HepG2 (cell line): ENCODE measurements at regions not wholly inside any gene's neighbourhood (a gene's known extent, or its start where the extent isn't known, plus 50 kb on each side); places are given as distances from the start of the nearest gene placed in this dataset.
A peak's percentile ranks its signal among the peaks of the same experiment; 100 is the strongest.

ENCODE experiments used
- ATAC-seq: fragments of 200-7000 bp; cut with Tn5 transposase; 3 replicates; pipeline ENCODE4 v1.9.1; 2020; ENCODE audit warnings: mild to moderate bottlenecking, moderate library complexity
- BruUV-seq: library from RNA; stranded (reverse); fragments of 400-500 nt; replicated peaks from 2 replicates; lab custom pipeline; 2021; lab: Mats Ljungman, UMichigan
- CTCF ChIA-PET: fragments of 300-600 bp; formaldehyde crosslinking; extraction: SDS; loops from one replicate; lab custom pipeline; 2021; ENCODE audit warnings: low total read pairs, inconsistent platforms, low intra/inter-chr PET ratio; lab: Yijun Ruan, JAX
- POLR2A ChIA-PET: fragments of 350-600 bp; sonication (Branson Sonifier 250); formaldehyde crosslinking; loops from one replicate; lab custom pipeline; 2020; ENCODE audit warnings: antibody characterized with exemption, inconsistent platforms; lab: Yijun Ruan, JAX
- DNase-seq: peaks from one replicate; pipeline ENCODE4 v3.0.0-alpha.2; 2015; ENCODE audit warnings: low spot score
- FAIRE-seq: peaks from 3 replicates; lab custom pipeline; 2011; peaks lifted over from hg19 to GRCh38; lab: Jason Lieb, UNC
- H2AFZ ChIP-seq: one replicate; pipeline ENCODE4 v1.6.1; 2011; ENCODE audit warnings: low read length, inconsistent platforms
- H3K27ac ChIP-seq: fragments of 300-600 bp; 3 replicates; pipeline ENCODE4 v1.8.0; 2011; ENCODE audit warnings: mixed run types, mild to moderate bottlenecking, mixed read lengths, low read length, inconsistent platforms; ENCODE audit not compliant: insufficient read depth; ENCODE audit errors: extremely low read length
- H3K27me3 ChIP-seq, 2 experiments: fragments of 200-600 bp in 1 of 2; 2 replicates in 1 of 2; 3 replicates in 1 of 2; pipeline versions ENCODE4 v1.6.0 to v1.8.0; 2011; ENCODE audit warnings: low read length in 2 of 2, mild to moderate bottlenecking in 2 of 2, moderate library complexity in 2 of 2, inconsistent platforms in 1 of 2; ENCODE audit not compliant: insufficient read depth in 2 of 2, control insufficient read depth in 1 of 2
- H3K36me3 ChIP-seq, 2 experiments: fragments of 200-600 bp in 1 of 2; replicated peaks in 1 of 2; 2 replicates in 1 of 2; 3 replicates in 1 of 2; pipeline versions ENCODE4 v1.5.1 to v1.8.0; 2011; ENCODE audit warnings: low read length in 2 of 2, inconsistent platforms in 1 of 2; ENCODE audit not compliant: insufficient read depth in 2 of 2, control insufficient read depth in 1 of 2
- H3K4me1 ChIP-seq: 2 replicates; pipeline ENCODE4 v1.5.1; 2012; ENCODE audit warnings: low read length, inconsistent platforms; ENCODE audit not compliant: insufficient read depth
- H3K4me2 ChIP-seq: 2 replicates; pipeline ENCODE4 v1.6.0; 2011; ENCODE audit warnings: low read depth, low read length, inconsistent platforms
- H3K4me3 ChIP-seq, 3 experiments: fragments of 200-600 bp in 1 of 3; sonication (generic), shearing (Covaris generic) in 1 of 3; replicated peaks in 1 of 3; 2 replicates each; pipeline ENCODE4 v1.5.1; 2011 to 2016; ENCODE audit warnings: low read length in 3 of 3, inconsistent platforms in 2 of 3, low read depth in 2 of 3, mild to moderate bottlenecking in 2 of 3, control low read depth in 1 of 3, mixed read lengths in 1 of 3; ENCODE audit not compliant: insufficient read depth in 1 of 3
- H3K79me2 ChIP-seq: one replicate; pipeline ENCODE4 v1.6.1; 2011; ENCODE audit warnings: low read length, inconsistent platforms; ENCODE audit not compliant: insufficient read depth
- H3K9ac ChIP-seq: 2 replicates; pipeline ENCODE4 v1.6.0; 2011; ENCODE audit warnings: mild to moderate bottlenecking, low read depth, low read length, inconsistent platforms; ENCODE audit not compliant: insufficient read depth
- H3K9me3 ChIP-seq: 2 replicates; pipeline ENCODE4 v1.5.1; 2012; ENCODE audit warnings: mild to moderate bottlenecking, low read length
- H4K20me1 ChIP-seq: 2 replicates; pipeline ENCODE4 v1.6.0; 2011; ENCODE audit warnings: inconsistent platforms, mild to moderate bottlenecking, low read length, moderate library complexity; ENCODE audit not compliant: insufficient read depth
- BRD4 ChIP-seq: sonication (generic); formaldehyde crosslinking; IDR thresholded peaks from 2 replicates; pipeline ENCODE4 v1.4.0; 2020; ENCODE audit warnings: missing genetic modification reagents
- FUBP1 ChIP-seq: sonication (generic); formaldehyde crosslinking; IDR thresholded peaks from 2 replicates; pipeline ENCODE4 v1.5.1; 2020; ENCODE audit warnings: missing genetic modification reagents, mild to moderate bottlenecking, borderline replicate concordance
- KAT2B ChIP-seq: fragments of 150-350 bp; IDR thresholded peaks from 2 replicates; pipeline ENCODE4 v1.6.1; 2014; ENCODE audit warnings: low read depth, low read length, borderline replicate concordance
- MYC ChIP-seq: sonication (generic); formaldehyde crosslinking; IDR thresholded peaks from 2 replicates; pipeline ENCODE4 v1.9.0; 2021; ENCODE audit warnings: missing genetic modification reagents, borderline replicate concordance
- ZFP41 ChIP-seq: sonication (generic); formaldehyde crosslinking; IDR thresholded peaks from 2 replicates; pipeline ENCODE4 v1.4.0; 2020; ENCODE audit warnings: mild to moderate bottlenecking, missing genetic modification reagents, borderline replicate concordance
- ZMYM2 ChIP-seq: sonication (generic); formaldehyde crosslinking; IDR thresholded peaks from 2 replicates; pipeline ENCODE4 v1.8.0; 2022; ENCODE audit warnings: mild to moderate bottlenecking, missing genetic modification reagents
- ZNF207 ChIP-seq: fragments of 450-650 bp; IDR thresholded peaks from 2 replicates; pipeline ENCODE4 v1.6.1; 2016; ENCODE audit warnings: antibody characterized with exemption, borderline replicate concordance
- ZNF318 ChIP-seq: sonication (generic); formaldehyde crosslinking; IDR thresholded peaks from 2 replicates; pipeline ENCODE4 v1.4.0; 2020; ENCODE audit warnings: mild to moderate bottlenecking, missing genetic modification reagents
- ZNF576 ChIP-seq: sonication (generic); formaldehyde crosslinking; IDR thresholded peaks from 2 replicates; pipeline ENCODE4 v1.4.0; 2020; ENCODE audit warnings: mild to moderate bottlenecking, missing genetic modification reagents
- WGBS: methylation state at CpG from one replicate; pipeline ENCODE4 v1.1.6; 2017; ENCODE audit warnings: low lambda C conversion rate; 5-methylcytosine and 5-hydroxymethylcytosine counted together
- in situ Hi-C: cut with HindIII; loops from 2 replicates; pipeline ENCODE4 v1.10.0; 2017; ENCODE audit warnings: low pct_unique_long_range_greater_than_20kb; ENCODE audit not compliant: extremely low pct_ligation_motif_present
- intact Hi-C: fragments of 100-400 bp; cut with micrococcal nuclease; formaldehyde crosslinking; loops from one replicate; pipeline ENCODE4 v1.10.0; 2022; ENCODE audit not compliant: unreplicated experiment

- no peaks in the 10 kb centered on the region; a peak in 1 of 5 replicates for H3K27me3 ChIP-seq
- BruUV-seq, result no TSS peak
- H3K4me2 ChIP-seq, result no peak overlapping the region
- ATAC-seq, result no peak
- WGBS, result 91% methylated on average over 7 of the region's 7 CpGs
- in situ Hi-C loops, result no loop called here
- peaks cover 3% of the 10 kb centered on the region for H3K79me2 ChIP-seq
- H3K4me3 ChIP-seq, result no peak overlapping the region
- H3K9me3 ChIP-seq, result no peaks in the 10 kb centered on the region
- no peak overlapping the region for H3K9ac ChIP-seq
- intact Hi-C loops, result no loop called here
- H3K36me3 ChIP-seq, result no peaks in the 10 kb centered on the region
- FAIRE-seq, result no peak
- H2AFZ ChIP-seq, result no peak overlapping the region
- ChIA-PET POLR2A (interaction anchor here (0.7 to 7.2 kb wide), 7 partner anchors 10 to 128 kb away, joined by 3 to 164 read pairs (median 5); no protein-coding TSS in a partner anchor), CTCF (no interaction called here)
- no peaks in the 10 kb centered on the region for H4K20me1 ChIP-seq
- TF ChIP-seq ZNF576 (CRISPR knock-in tag), result no peak
- TF ChIP-seq BRD4 (CRISPR knock-in tag), result 0 out of 2 replicates have a peak, but pooled peaks have one; percentile 23
- TF ChIP-seq ZNF207, result no peak
- no peak for TF ChIP-seq ZMYM2 (CRISPR knock-in tag)
- TF ChIP-seq ZFP41 (CRISPR knock-in tag), result no peak
- TF ChIP-seq FUBP1, result no peak
- no peak for TF ChIP-seq ZNF318 (CRISPR knock-in tag)
- TF ChIP-seq MYC (CRISPR knock-in tag), result no peak
- no peak for TF ChIP-seq KAT2B
- no peak for DNase-seq
- no peak overlapping the region for H3K27ac ChIP-seq
- peaks cover 34% of the 10 kb centered on the region for H3K4me1 ChIP-seq
These were observed 126.5 kb downstream of the CEBPB start for GRCh38 chr20:50317116-50317515.
